RWPE2 (cell line): ENCODE measurements at regions not wholly inside any gene's neighbourhood (a gene's known extent, or its start where the extent isn't known, plus 50 kb on each side); places are given as distances from the start of the nearest gene placed in this dataset.

Experiments used
- ATAC-seq: fragments of 200-7000 bp; cut with Tn5 transposase; 3 replicates; pipeline ENCODE4 v1.9.1; 2021; ENCODE audit warnings: low read depth
- DNase-seq: peaks from one replicate; pipeline ENCODE4 v3.0.0-alpha.2; 2020; ENCODE audit warnings: low spot score
- H3K27ac ChIP-seq: fragments of 450-650 bp; 2 replicates; pipeline ENCODE4 v1.5.1; 2017; ENCODE audit warnings: mild to moderate bottlenecking; ENCODE audit not compliant: poor library complexity, severe bottlenecking
- H3K27me3 ChIP-seq: fragments of 250-450 bp; sonication (Bioruptor Pico); 2 replicates; pipeline ENCODE4 v1.5.1; 2021; ENCODE audit warnings: mild to moderate bottlenecking, moderate library complexity; ENCODE audit not compliant: insufficient read depth, poor library complexity, severe bottlenecking
- H3K36me3 ChIP-seq: fragments of 250-450 bp; sonication (Bioruptor Pico); 2 replicates; pipeline ENCODE4 v1.5.1; 2020; ENCODE audit warnings: low read depth, mild to moderate bottlenecking, moderate library complexity
- H3K4me1 ChIP-seq: fragments of 250-450 bp; sonication (Bioruptor Pico); 2 replicates; pipeline ENCODE4 v1.5.1; 2021; ENCODE audit warnings: mild to moderate bottlenecking, moderate library complexity; ENCODE audit not compliant: insufficient read depth, poor library complexity, severe bottlenecking
- H3K4me3 ChIP-seq: fragments of 250-450 bp; sonication (Bioruptor Pico); 2 replicates; pipeline ENCODE4 v1.5.1; 2021; ENCODE audit warnings: mild to moderate bottlenecking, moderate library complexity; ENCODE audit not compliant: severe bottlenecking
- H3K9me3 ChIP-seq: fragments of 250-450 bp; sonication (Bioruptor Pico); 2 replicates; pipeline ENCODE4 v1.5.1; 2021; ENCODE audit warnings: mild to moderate bottlenecking, moderate library complexity; ENCODE audit not compliant: severe bottlenecking
- TF ChIP-seq, protein P1 (sequence below): fragments of 450-650 bp; IDR thresholded peaks from one replicate; pipeline ENCODE4 v1.5.1; 2017; ENCODE audit warnings: mild to moderate bottlenecking, moderate library complexity; ENCODE audit not compliant: poor library complexity, severe bottlenecking

DNA sequence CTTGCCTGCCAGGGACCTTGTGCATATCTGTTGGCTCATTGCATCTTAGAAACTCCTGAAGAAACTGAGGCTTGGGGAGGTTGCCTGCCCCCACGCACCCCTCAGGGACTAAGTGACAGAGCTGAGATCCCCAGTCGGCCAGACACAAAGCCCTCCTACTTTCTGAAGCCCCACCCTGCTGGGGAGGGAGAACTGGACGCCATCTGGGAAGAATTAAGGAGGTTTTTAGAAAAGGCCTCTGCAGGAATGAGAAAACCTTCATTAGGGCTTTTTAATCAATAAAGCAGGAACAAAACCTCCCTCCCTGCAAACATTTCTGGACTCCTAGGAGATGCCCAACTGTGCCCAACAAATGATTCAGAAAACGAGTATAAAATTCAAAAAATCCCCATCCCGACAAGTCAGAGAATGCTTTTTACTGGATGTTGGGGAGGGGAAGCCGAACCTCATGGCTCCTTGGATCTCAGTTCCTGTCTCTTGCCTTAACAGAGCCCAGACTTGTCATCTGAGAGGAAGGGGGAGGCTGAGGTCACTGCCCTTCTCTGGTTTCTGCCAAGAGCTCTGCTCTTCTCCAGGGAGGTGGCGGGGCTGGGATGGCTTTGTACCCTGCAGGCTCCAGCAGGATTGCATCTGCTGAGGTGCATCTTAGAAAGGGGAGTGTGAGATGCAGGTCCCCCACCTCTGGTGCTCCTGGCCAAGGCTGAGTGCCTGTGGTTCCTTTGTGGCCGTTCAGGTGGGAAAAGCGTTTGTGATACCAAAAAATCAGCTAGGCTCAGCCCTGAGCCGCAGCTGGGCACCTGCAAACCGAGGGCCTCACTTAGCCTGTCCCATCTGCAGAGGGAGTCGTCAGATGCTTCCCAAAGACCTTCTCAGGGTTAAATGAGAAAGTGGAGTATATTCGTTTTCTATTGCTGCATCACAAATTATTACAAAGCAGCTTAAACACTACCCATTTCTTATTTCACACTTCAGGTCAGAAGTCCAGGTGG lies 142.4 kb downstream of the ZFP36L2 start:
- TF ChIP-seq, protein P1, sequence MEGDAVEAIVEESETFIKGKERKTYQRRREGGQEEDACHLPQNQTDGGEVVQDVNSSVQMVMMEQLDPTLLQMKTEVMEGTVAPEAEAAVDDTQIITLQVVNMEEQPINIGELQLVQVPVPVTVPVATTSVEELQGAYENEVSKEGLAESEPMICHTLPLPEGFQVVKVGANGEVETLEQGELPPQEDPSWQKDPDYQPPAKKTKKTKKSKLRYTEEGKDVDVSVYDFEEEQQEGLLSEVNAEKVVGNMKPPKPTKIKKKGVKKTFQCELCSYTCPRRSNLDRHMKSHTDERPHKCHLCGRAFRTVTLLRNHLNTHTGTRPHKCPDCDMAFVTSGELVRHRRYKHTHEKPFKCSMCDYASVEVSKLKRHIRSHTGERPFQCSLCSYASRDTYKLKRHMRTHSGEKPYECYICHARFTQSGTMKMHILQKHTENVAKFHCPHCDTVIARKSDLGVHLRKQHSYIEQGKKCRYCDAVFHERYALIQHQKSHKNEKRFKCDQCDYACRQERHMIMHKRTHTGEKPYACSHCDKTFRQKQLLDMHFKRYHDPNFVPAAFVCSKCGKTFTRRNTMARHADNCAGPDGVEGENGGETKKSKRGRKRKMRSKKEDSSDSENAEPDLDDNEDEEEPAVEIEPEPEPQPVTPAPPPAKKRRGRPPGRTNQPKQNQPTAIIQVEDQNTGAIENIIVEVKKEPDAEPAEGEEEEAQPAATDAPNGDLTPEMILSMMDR: no peak
- Histone ChIP-seq H3K4me3 (no peak overlapping the region), H3K9me3 (no peaks in the 10 kb centered on the region), H3K4me1 (peaks cover 59% of the 10 kb centered on the region), H3K27me3 (no peaks in the 10 kb centered on the region), H3K36me3 (no peaks in the 10 kb centered on the region), H3K27ac (peak overlapping the region; percentile 99)
- DNase-seq (no peak), ATAC-seq (peak; percentile 41)

GRCh38 chr2:43082903-43083677 lies 143.3 kb downstream of the ZFP36L2 start:
- TF ChIP-seq, protein P1: no peak
- Histone ChIP-seq H3K36me3 (no peaks in the 10 kb centered on the region), H3K27me3 (no peaks in the 10 kb centered on the region), H3K27ac (peak overlapping the region; percentile 99), H3K4me1 (peaks cover 53% of the 10 kb centered on the region), H3K4me3 (no peak overlapping the region), H3K9me3 (no peaks in the 10 kb centered on the region)
- ATAC-seq (no peak), DNase-seq (no peak)

- H3K4me3 ChIP-seq: no peak overlapping the region
- TF ChIP-seq, protein P1: no peak
- no peak for DNase-seq
- H3K27me3 ChIP-seq: no peaks in the 10 kb centered on the region
- peaks cover 50% of the 10 kb centered on the region for H3K4me1 ChIP-seq
- no peaks in the 10 kb centered on the region for H3K9me3 ChIP-seq
- peak; percentile 26 for ATAC-seq
- no peaks in the 10 kb centered on the region for H3K36me3 ChIP-seq
- H3K27ac ChIP-seq: peak overlapping the region; percentile 99
Measured at GRCh38 chr2:43082111-43082894, 144.1 kb downstream of the ZFP36L2 start.

- ATAC-seq (no peak), DNase-seq (no peak)
- TF ChIP-seq, protein P1: no peak
- Histone ChIP-seq H3K36me3 (no peaks in the 10 kb centered on the region), H3K27me3 (no peaks in the 10 kb centered on the region), H3K27ac (peak overlapping the region; percentile 99), H3K9me3 (no peaks in the 10 kb centered on the region), H3K4me3 (no peak overlapping the region), H3K4me1 (peaks cover 41% of the 10 kb centered on the region)
Measured at GRCh38 chr2:43081131-43081765, 145.2 kb downstream of the ZFP36L2 start.
